OCI-LY7 (cell line): ENCODE measurements at regions not wholly inside any gene's neighbourhood (a gene's known extent, or its start where the extent isn't known, plus 50 kb on each side); places are given as distances from the start of the nearest gene placed in this dataset.

Experiments used
- BruUV-seq: library from RNA; stranded (reverse); fragments of 400-500 nt; replicated peaks from 2 replicates; lab custom pipeline; 2021; lab: Mats Ljungman, UMichigan
- CTCF ChIA-PET: fragments of 300-600 bp; sonication (Branson Sonifier 250); formaldehyde crosslinking; loops from one replicate; lab custom pipeline; 2022; ENCODE audit warnings: antibody characterized with exemption; ENCODE audit not compliant: unreplicated experiment; lab: Charles Lee
- POLR2A ChIA-PET: fragments of 300-600 bp; sonication (Branson Sonifier 250); formaldehyde crosslinking; loops from one replicate; lab custom pipeline; 2022; ENCODE audit warnings: antibody characterized with exemption; lab: Charles Lee
- DNase-seq: peaks from one replicate; pipeline ENCODE4 v3.0.0-alpha.2; 2015; ENCODE audit warnings: low spot score
- H2AFZ ChIP-seq: fragments of 200-600 bp; sonication (generic), shearing (Covaris generic); 2 replicates; pipeline ENCODE4 v1.6.1; 2014; ENCODE audit warnings: mild to moderate bottlenecking, antibody characterized with exemption, low read length, moderate library complexity
- H3K27ac ChIP-seq: fragments of 200-600 bp; sonication (generic); 2 replicates; pipeline ENCODE4 v1.5.1; 2014; ENCODE audit warnings: mixed run types, low read depth, mild to moderate bottlenecking, moderate library complexity, low read length, inconsistent platforms; ENCODE audit not compliant: poor library complexity, severe bottlenecking
- H3K36me3 ChIP-seq: fragments of 200-600 bp; sonication (generic); 2 replicates; pipeline ENCODE4 v1.6.1; 2014; ENCODE audit warnings: mild to moderate bottlenecking, antibody characterized with exemption, low read length, moderate library complexity, mixed read lengths; ENCODE audit not compliant: insufficient read depth
- H3K4me1 ChIP-seq: fragments of 200-600 bp; sonication (generic); 2 replicates; pipeline ENCODE4 v1.5.1; 2014; ENCODE audit warnings: mild to moderate bottlenecking, low read length; ENCODE audit not compliant: insufficient read depth, poor library complexity, severe bottlenecking
- H3K4me2 ChIP-seq: fragments of 200-600 bp; sonication (generic); 2 replicates; pipeline ENCODE4 v1.6.1; 2014; ENCODE audit warnings: mild to moderate bottlenecking, low read length
- H3K4me3 ChIP-seq: fragments of 200-600 bp; sonication (generic); 2 replicates; pipeline ENCODE4 v1.5.1; 2014; ENCODE audit warnings: mild to moderate bottlenecking, low read depth, low read length; ENCODE audit not compliant: poor library complexity, severe bottlenecking
- H3K79me2 ChIP-seq: fragments of 200-600 bp; sonication (generic); 2 replicates; pipeline ENCODE4 v1.6.1; 2016; ENCODE audit warnings: low read depth, mild to moderate bottlenecking, low read length, moderate library complexity, mixed read lengths; ENCODE audit not compliant: insufficient read depth
- H3K9me2 ChIP-seq: fragments of 200-600 bp; sonication (generic); 2 replicates; pipeline ENCODE4 v1.6.1; 2016; ENCODE audit warnings: mild to moderate bottlenecking, low read length, mixed read lengths; ENCODE audit not compliant: insufficient read depth
- H3K9me3 ChIP-seq: fragments of 200-600 bp; sonication (generic); 2 replicates; pipeline ENCODE4 v1.6.1; 2014; ENCODE audit warnings: mild to moderate bottlenecking, mixed run types, low read length, mixed read lengths
- H4K20me1 ChIP-seq: fragments of 200-600 bp; sonication (generic); 2 replicates; pipeline ENCODE4 v1.6.1; 2014; ENCODE audit warnings: mild to moderate bottlenecking, antibody characterized with exemption, low read length, moderate library complexity, mixed read lengths; ENCODE audit not compliant: insufficient read depth
- EZH2phosphoT487 ChIP-seq: fragments of 200-600 bp; sonication (generic); IDR thresholded peaks from 2 replicates; pipeline ENCODE4 v1.6.1; 2018; ENCODE audit warnings: low read depth, borderline replicate concordance, mild to moderate bottlenecking, mixed run types, antibody characterized with exemption, low read length, moderate library complexity, mixed read lengths
- intact Hi-C: fragments of 100-400 bp; cut with micrococcal nuclease; formaldehyde crosslinking; loops from one replicate; pipeline ENCODE4 v1.10.0; 2022; ENCODE audit not compliant: unreplicated experiment
- TF ChIP-seq, protein P1 (sequence below): fragments of 200-600 bp; sonication (generic); conservative IDR thresholded peaks from 2 replicates; pipeline ENCODE4 v1.5.1; 2014; ENCODE audit warnings: mild to moderate bottlenecking, antibody characterized with exemption, low read length, moderate library complexity, mixed read lengths

DNA sequence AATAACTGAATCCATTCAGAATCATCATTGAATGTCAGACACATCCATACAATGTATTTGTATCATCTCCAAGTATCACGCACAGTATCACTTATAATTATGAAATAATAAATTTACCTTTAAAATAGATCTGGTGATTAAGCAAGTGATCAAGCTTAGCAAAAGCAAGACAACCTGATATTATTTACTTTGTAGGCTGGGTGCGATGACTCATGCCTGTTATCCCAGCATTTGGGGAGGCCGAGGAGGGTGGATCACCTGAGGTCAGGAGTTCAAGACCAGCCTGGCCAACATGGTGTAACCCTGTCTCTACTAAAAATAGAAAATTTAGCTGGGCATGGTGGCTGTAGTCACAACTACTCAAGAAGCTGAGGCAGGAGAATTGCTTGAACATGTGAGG lies 421.0 kb upstream of the NETO1 start:
- Histone ChIP-seq H4K20me1 (no peaks in the 10 kb centered on the region), H3K4me1 (no peaks in the 10 kb centered on the region), H3K9me2 (no peaks in the 10 kb centered on the region), H3K79me2 (no peaks in the 10 kb centered on the region), H3K36me3 (no peaks in the 10 kb centered on the region), H3K9me3 (no peaks in the 10 kb centered on the region), H3K27ac (no peak overlapping the region), H2AFZ (no peak overlapping the region), H3K4me3 (no peak overlapping the region), H3K4me2 (no peak overlapping the region)
- no peak for DNase-seq
- intact Hi-C loops, result no loop called here
- CTCF ChIA-PET, result no interaction called here
- TF ChIP-seq, protein P1, sequence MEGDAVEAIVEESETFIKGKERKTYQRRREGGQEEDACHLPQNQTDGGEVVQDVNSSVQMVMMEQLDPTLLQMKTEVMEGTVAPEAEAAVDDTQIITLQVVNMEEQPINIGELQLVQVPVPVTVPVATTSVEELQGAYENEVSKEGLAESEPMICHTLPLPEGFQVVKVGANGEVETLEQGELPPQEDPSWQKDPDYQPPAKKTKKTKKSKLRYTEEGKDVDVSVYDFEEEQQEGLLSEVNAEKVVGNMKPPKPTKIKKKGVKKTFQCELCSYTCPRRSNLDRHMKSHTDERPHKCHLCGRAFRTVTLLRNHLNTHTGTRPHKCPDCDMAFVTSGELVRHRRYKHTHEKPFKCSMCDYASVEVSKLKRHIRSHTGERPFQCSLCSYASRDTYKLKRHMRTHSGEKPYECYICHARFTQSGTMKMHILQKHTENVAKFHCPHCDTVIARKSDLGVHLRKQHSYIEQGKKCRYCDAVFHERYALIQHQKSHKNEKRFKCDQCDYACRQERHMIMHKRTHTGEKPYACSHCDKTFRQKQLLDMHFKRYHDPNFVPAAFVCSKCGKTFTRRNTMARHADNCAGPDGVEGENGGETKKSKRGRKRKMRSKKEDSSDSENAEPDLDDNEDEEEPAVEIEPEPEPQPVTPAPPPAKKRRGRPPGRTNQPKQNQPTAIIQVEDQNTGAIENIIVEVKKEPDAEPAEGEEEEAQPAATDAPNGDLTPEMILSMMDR, result no peak
- no peak for TF ChIP-seq EZH2phosphoT487
- POLR2A ChIA-PET, result no interaction called here
- no TSS peak for BruUV-seq

DNA sequence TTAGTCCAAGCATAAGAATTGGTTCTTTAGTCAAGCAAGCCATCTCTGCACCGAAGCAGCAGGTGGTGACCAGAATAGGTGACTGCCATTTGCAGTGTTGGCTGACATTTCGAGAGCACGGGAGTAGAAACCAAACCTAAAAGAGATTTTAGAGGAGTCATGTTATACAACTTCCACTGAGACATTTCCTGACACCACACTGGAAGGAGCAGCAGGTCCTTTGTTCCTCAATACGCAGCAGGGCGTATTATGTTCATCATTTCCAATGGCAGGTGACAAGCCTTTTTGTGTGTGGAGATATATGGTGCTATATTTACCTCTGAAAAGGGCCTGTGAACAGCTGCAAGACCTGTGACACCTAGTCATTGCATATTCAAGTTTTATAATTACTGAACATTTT lies 418.8 kb upstream of the NETO1 start:
- TF ChIP-seq, protein P1, result no peak
- no peak for TF ChIP-seq EZH2phosphoT487
- no peaks in the 10 kb centered on the region for H3K79me2 ChIP-seq
- DNase-seq, result no peak
- H3K27ac ChIP-seq, result no peak overlapping the region
- intact Hi-C loops, result no loop called here
- H3K4me3 ChIP-seq, result no peak overlapping the region
- no TSS peak for BruUV-seq
- H3K9me3 ChIP-seq, result no peaks in the 10 kb centered on the region
- H4K20me1 ChIP-seq, result no peaks in the 10 kb centered on the region
- POLR2A ChIA-PET, result no interaction called here
- CTCF ChIA-PET, result no interaction called here
- H3K4me2 ChIP-seq, result no peak overlapping the region
- no peaks in the 10 kb centered on the region for H3K4me1 ChIP-seq
- no peaks in the 10 kb centered on the region for H3K36me3 ChIP-seq
- no peaks in the 10 kb centered on the region for H3K9me2 ChIP-seq
- H2AFZ ChIP-seq, result no peak overlapping the region

GRCh38 chr18:73283788-73284187 lies 416.0 kb upstream of the NETO1 start:
- Histone ChIP-seq H3K9me3 (no peaks in the 10 kb centered on the region), H3K4me1 (no peaks in the 10 kb centered on the region), H3K36me3 (no peaks in the 10 kb centered on the region), H2AFZ (no peak overlapping the region), H3K4me2 (no peak overlapping the region), H3K9me2 (no peaks in the 10 kb centered on the region), H3K79me2 (no peaks in the 10 kb centered on the region), H3K4me3 (no peak overlapping the region), H3K27ac (no peak overlapping the region), H4K20me1 (no peaks in the 10 kb centered on the region)
- TF ChIP-seq, protein P1, result no peak
- CTCF ChIA-PET, result no interaction called here
- no peak for DNase-seq
- intact Hi-C loops, result no loop called here
- POLR2A ChIA-PET, result no interaction called here
- no TSS peak for BruUV-seq
